GM12878 (cell line): ENCODE measurements at regions not wholly inside any gene's neighbourhood (a gene's known extent, or its start where the extent isn't known, plus 50 kb on each side); places are given as distances from the start of the nearest gene placed in this dataset.

ENCODE experiments used
- ATAC-seq: fragments of 200-7000 bp; cut with Tn5 transposase; 3 replicates; pipeline ENCODE4 v1.9.1; 2020; ENCODE audit warnings: mild to moderate bottlenecking, moderate library complexity
- BruUV-seq: library from RNA; stranded (reverse); fragments of 400-500 nt; replicated peaks from 2 replicates; lab custom pipeline; 2021; lab: Mats Ljungman, UMichigan
- CTCF ChIA-PET: fragments of 300-600 bp; sonication (Branson Sonifier 250); formaldehyde crosslinking; extraction: SDS; loops from one replicate; lab custom pipeline; 2021; ENCODE audit warnings: inconsistent platforms; lab: Yijun Ruan, JAX
- POLR2A ChIA-PET: fragments of 350-600 bp; formaldehyde crosslinking; extraction: SDS; loops from one replicate; lab custom pipeline; 2021; ENCODE audit warnings: inconsistent platforms; lab: Charles Lee
- RAD21 ChIA-PET: fragments of 300-600 bp; sonication (Branson Sonifier 250); formaldehyde crosslinking; loops from one replicate; lab custom pipeline; 2023; ENCODE audit warnings: antibody characterized with exemption; ENCODE audit not compliant: unreplicated experiment; lab: Charles Lee
- SMC1A ChIA-PET: fragments of 300-600 bp; sonication (Branson Sonifier 250); formaldehyde crosslinking; loops from one replicate; lab custom pipeline; 2023; ENCODE audit not compliant: unreplicated experiment, uncharacterized antibody; lab: Charles Lee
- DNase-seq: peaks from one replicate; pipeline ENCODE4 v3.0.0-alpha.2; 2011; ENCODE audit warnings: low read depth, low spot score
- FAIRE-seq: peaks from 3 replicates; lab custom pipeline; 2011; peaks lifted over from hg19 to GRCh38; lab: Jason Lieb, UNC
- H2AFZ ChIP-seq: 2 replicates; pipeline ENCODE4 v1.6.0; 2011; ENCODE audit warnings: low read depth, low read length, control low read depth; ENCODE audit not compliant: control insufficient read depth
- H3K27ac ChIP-seq: 2 replicates; pipeline ENCODE4 v1.5.1; 2011; ENCODE audit warnings: control low read depth; ENCODE audit not compliant: control insufficient read depth, insufficient read depth
- H3K27me3 ChIP-seq, 2 experiments: replicated peaks in 1 of 2; 2 replicates each; pipeline versions ENCODE4 v1.6.0 to v1.6.1; 2011; ENCODE audit warnings: low read length in 1 of 2; ENCODE audit not compliant: control insufficient read depth in 2 of 2, insufficient read depth in 2 of 2
- H3K36me3 ChIP-seq, 2 experiments: 2 replicates each; pipeline ENCODE4 v1.5.1; 2011; ENCODE audit warnings: low read length in 1 of 2; ENCODE audit not compliant: control insufficient read depth in 2 of 2, insufficient read depth in 2 of 2
- H3K4me1 ChIP-seq: 2 replicates; pipeline ENCODE4 v1.6.1; 2011; ENCODE audit warnings: mild to moderate bottlenecking, low read length, moderate library complexity, mixed read lengths; ENCODE audit not compliant: control insufficient read depth, insufficient read depth
- H3K4me2 ChIP-seq: 2 replicates; pipeline ENCODE4 v1.6.0; 2011; ENCODE audit warnings: control low read depth; ENCODE audit not compliant: control insufficient read depth, insufficient read depth
- H3K4me3 ChIP-seq: fragments of 200-600 bp; sonication (generic); 2 replicates; pipeline ENCODE4 v1.5.1; 2016
- H3K79me2 ChIP-seq: 2 replicates; pipeline ENCODE4 v1.6.0; 2011; ENCODE audit warnings: low read length; ENCODE audit not compliant: control insufficient read depth, insufficient read depth
- H3K9ac ChIP-seq: 2 replicates; pipeline ENCODE4 v1.8.0; 2011; ENCODE audit warnings: low read length, control low read depth, mixed read lengths; ENCODE audit not compliant: control insufficient read depth, insufficient read depth
- H3K9me3 ChIP-seq: replicated peaks from 3 replicates; pipeline ENCODE4 v1.5.1; 2011; ENCODE audit warnings: mild to moderate bottlenecking, low read length; ENCODE audit not compliant: control insufficient read depth, insufficient read depth
- H4K20me1 ChIP-seq: 2 replicates; pipeline ENCODE4 v1.6.0; 2011; ENCODE audit not compliant: control insufficient read depth, insufficient read depth
- CTCF ChIP-seq, 3 experiments: IDR thresholded peaks in 2 of 3; conservative IDR thresholded peaks in 1 of 3; 2 replicates each; pipeline ENCODE4 v1.5.1; 2011; ENCODE audit warnings: low read depth in 3 of 3, low read length in 3 of 3, mild to moderate bottlenecking in 3 of 3, control low read depth in 2 of 3, moderate library complexity in 2 of 3, inconsistent platforms in 1 of 3, mixed read lengths in 1 of 3; ENCODE audit not compliant: control insufficient read depth in 2 of 3, insufficient read depth in 1 of 3; ENCODE audit errors: extremely low read depth in 1 of 3
- ETV6 ChIP-seq, 2 experiments: fragments of 450-650 bp in 1 of 2; IDR thresholded peaks in 1 of 2; conservative IDR thresholded peaks in 1 of 2; 2 replicates each; pipeline ENCODE4 v1.6.1; 2014; ENCODE audit warnings: antibody characterized with exemption in 1 of 2, borderline replicate concordance in 1 of 2, low read depth in 1 of 2, mild to moderate bottlenecking in 1 of 2, moderate library complexity in 1 of 2
- FOS ChIP-seq: IDR thresholded peaks from 3 replicates; pipeline ENCODE4 v1.6.1; 2011; ENCODE audit warnings: borderline replicate concordance; ENCODE audit not compliant: insufficient read length; ENCODE audit errors: extremely low read depth
- FOXK2 ChIP-seq: fragments of 450-650 bp; IDR thresholded peaks from 2 replicates; pipeline ENCODE4 v1.6.1; 2017; ENCODE audit warnings: mild to moderate bottlenecking, moderate library complexity
- MEF2B ChIP-seq: fragments of 450-650 bp; IDR thresholded peaks from 2 replicates; pipeline ENCODE4 v1.6.1; 2018; ENCODE audit warnings: mild to moderate bottlenecking, moderate library complexity; ENCODE audit not compliant: partially characterized antibody, poor library complexity, severe bottlenecking
- SP1 ChIP-seq: IDR thresholded peaks from one replicate; pipeline ENCODE4 v1.6.1; 2011; ENCODE audit warnings: low read depth, low read length
- TCF12 ChIP-seq: IDR thresholded peaks from 2 replicates; pipeline ENCODE4 v1.6.1; 2011; ENCODE audit warnings: low read depth, mild to moderate bottlenecking, low read length
- TCF3 ChIP-seq: IDR thresholded peaks from 2 replicates; pipeline ENCODE4 v1.6.1; 2012; ENCODE audit warnings: low read depth, mild to moderate bottlenecking, low read length, borderline replicate concordance; ENCODE audit not compliant: insufficient read depth
- WGBS: methylation state at CpG from one replicate; pipeline ENCODE4 v1.1.6; 2016; ENCODE audit warnings: low lambda C conversion rate; ENCODE audit not compliant: insufficient replicate concordance, insufficient coverage; ENCODE audit errors: missing lambda C conversion rate; 5-methylcytosine and 5-hydroxymethylcytosine counted together
- in situ Hi-C: fragments of 300-500 bp; cut with MboI; formaldehyde crosslinking; loops from 9 replicates; pipeline ENCODE4 v1.14.3; 2018; ENCODE audit warnings: mixed read lengths
- intact Hi-C: fragments of 100-400 bp; cut with micrococcal nuclease; formaldehyde crosslinking; loops from one replicate; pipeline ENCODE4 v1.14.2; 2022; ENCODE audit not compliant: unreplicated experiment

- TF ChIP-seq CTCF (IDR thresholded peaks at IDR 0.05 in 2 of 3, conservative IDR thresholded peaks at IDR 0.05 in 1 of 3; ENCODE audit: control insufficient read depth in 2 of 3, extremely low read depth in 1 of 3, insufficient read depth in 1 of 3, low read depth in 3 of 3, low read length in 3 of 3) (no peak), TCF12 (no peak)
Measured at GRCh38 chr3:177817751-177818150, 620.5 kb upstream of the TBL1XR1 start (continued).

GRCh38 chr3:177818712-177819240 lies 621.5 kb upstream of the TBL1XR1 start:
- no peak for ATAC-seq
- Histone ChIP-seq H3K27ac (no peak overlapping the region), H3K4me2 (no peak overlapping the region), H3K79me2 (no peaks in the 10 kb centered on the region), H2AFZ (no peak overlapping the region), H3K27me3 (no peaks in the 10 kb centered on the region), H4K20me1 (no peaks in the 10 kb centered on the region), H3K36me3 (no peaks in the 10 kb centered on the region), H3K4me3 (no peak overlapping the region), H3K9me3 (no peaks in the 10 kb centered on the region), H3K4me1 (peaks cover 6% of the 10 kb centered on the region), H3K9ac (no peak overlapping the region)
- RAD21 ChIA-PET = no interaction called here
- DNase-seq = no peak
- FAIRE-seq = no peak
- in situ Hi-C loops (no loop called here), intact Hi-C loops (no loop called here)
- CTCF ChIA-PET = no interaction called here
- SMC1A ChIA-PET = interaction anchor here (0.6 kb wide), 1 partner anchor 408 kb away, joined by 3 read pairs; no protein-coding TSS in a partner anchor
- 24% methylated on average over 1 of the region's 2 CpGs for WGBS
- BruUV-seq = no TSS peak
- TF ChIP-seq MEF2B (no peak), ETV6 (conservative IDR thresholded peaks at IDR 0.05 in 1 of 2, IDR thresholded peaks at IDR 0.05 in 1 of 2; ENCODE audit: borderline replicate concordance in 1 of 2, low read depth in 1 of 2) (no peak), FOXK2 (no peak), TCF3 (no peak), FOS (no peak), SP1 (no peak)
- POLR2A ChIA-PET = no interaction called here
